Ishikawa (cell line): ENCODE measurements at regions not wholly inside any gene's neighbourhood (a gene's known extent, or its start where the extent isn't known, plus 50 kb on each side); places are given as distances from the start of the nearest gene placed in this dataset.

Experiments
- CEBPB ChIP-seq: IDR thresholded peaks from 2 replicates; pipeline ENCODE4 v1.6.1; 2012
- CREB1 ChIP-seq: IDR thresholded peaks from 2 replicates; pipeline ENCODE4 v1.6.1; 2012; ENCODE audit warnings: low read depth
- EGR1 ChIP-seq: IDR thresholded peaks from 2 replicates; pipeline ENCODE4 v1.6.1; 2012
- EP300 ChIP-seq: IDR thresholded peaks from 2 replicates; pipeline ENCODE4 v1.6.1; 2012; ENCODE audit warnings: borderline replicate concordance
- FOXM1 ChIP-seq: IDR thresholded peaks from 2 replicates; pipeline ENCODE4 v1.6.1; 2012; ENCODE audit warnings: low read depth, borderline replicate concordance
- MAX ChIP-seq: IDR thresholded peaks from 2 replicates; pipeline ENCODE4 v1.6.1; 2012
- NFIC ChIP-seq: IDR thresholded peaks from 2 replicates; pipeline ENCODE4 v1.6.1; 2012
- RAD21 ChIP-seq: IDR thresholded peaks from 2 replicates; pipeline ENCODE4 v1.6.1; 2012; ENCODE audit warnings: low read depth
- TAF1 ChIP-seq: IDR thresholded peaks from 2 replicates; pipeline ENCODE4 v1.6.1; 2012; ENCODE audit warnings: low read depth, mild to moderate bottlenecking
- TCF12 ChIP-seq: IDR thresholded peaks from 2 replicates; pipeline ENCODE4 v1.6.1; 2012; ENCODE audit warnings: low read depth
- TEAD4 ChIP-seq: IDR thresholded peaks from 2 replicates; pipeline ENCODE4 v1.6.1; 2012
- USF1 ChIP-seq: IDR thresholded peaks from 2 replicates; pipeline ENCODE4 v1.6.1; 2012
- YY1 ChIP-seq: IDR thresholded peaks from 2 replicates; pipeline ENCODE4 v1.6.1; 2012; ENCODE audit warnings: low read depth
- ZBTB7A ChIP-seq: IDR thresholded peaks from 2 replicates; pipeline ENCODE4 v1.6.1; 2012; ENCODE audit warnings: low read depth
- TF ChIP-seq, protein P1 (sequence below): IDR thresholded peaks from 2 replicates; pipeline ENCODE4 v1.6.1; 2012; ENCODE audit warnings: low read depth, mild to moderate bottlenecking

DNA sequence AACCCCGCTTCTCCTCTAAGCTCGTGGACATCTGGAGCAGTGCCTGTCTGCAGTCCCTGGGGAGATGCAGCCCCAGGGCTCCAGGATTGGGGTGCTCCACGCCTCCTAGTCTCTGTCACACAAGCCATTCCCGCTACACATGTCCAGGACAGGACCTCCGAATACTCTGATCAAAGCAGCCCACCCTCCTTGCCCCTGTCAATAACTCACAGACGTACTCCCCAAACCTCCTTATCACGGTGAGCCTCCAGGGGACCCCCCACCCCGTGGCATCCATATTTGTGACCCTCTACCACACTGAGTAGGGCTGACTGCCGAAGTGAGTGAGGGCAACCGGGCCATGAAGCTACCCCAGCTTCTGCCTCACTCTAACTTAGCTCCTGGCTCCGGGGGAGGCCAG is 727.7 kb downstream of the GALR1 start:
- TF ChIP-seq RAD21, result no peak
- no peak for TF ChIP-seq EGR1
- TF ChIP-seq USF1, result no peak
- TF ChIP-seq CEBPB, result no peak
- no peak for TF ChIP-seq TEAD4
- no peak for TF ChIP-seq EP300
- TF ChIP-seq, protein P1, sequence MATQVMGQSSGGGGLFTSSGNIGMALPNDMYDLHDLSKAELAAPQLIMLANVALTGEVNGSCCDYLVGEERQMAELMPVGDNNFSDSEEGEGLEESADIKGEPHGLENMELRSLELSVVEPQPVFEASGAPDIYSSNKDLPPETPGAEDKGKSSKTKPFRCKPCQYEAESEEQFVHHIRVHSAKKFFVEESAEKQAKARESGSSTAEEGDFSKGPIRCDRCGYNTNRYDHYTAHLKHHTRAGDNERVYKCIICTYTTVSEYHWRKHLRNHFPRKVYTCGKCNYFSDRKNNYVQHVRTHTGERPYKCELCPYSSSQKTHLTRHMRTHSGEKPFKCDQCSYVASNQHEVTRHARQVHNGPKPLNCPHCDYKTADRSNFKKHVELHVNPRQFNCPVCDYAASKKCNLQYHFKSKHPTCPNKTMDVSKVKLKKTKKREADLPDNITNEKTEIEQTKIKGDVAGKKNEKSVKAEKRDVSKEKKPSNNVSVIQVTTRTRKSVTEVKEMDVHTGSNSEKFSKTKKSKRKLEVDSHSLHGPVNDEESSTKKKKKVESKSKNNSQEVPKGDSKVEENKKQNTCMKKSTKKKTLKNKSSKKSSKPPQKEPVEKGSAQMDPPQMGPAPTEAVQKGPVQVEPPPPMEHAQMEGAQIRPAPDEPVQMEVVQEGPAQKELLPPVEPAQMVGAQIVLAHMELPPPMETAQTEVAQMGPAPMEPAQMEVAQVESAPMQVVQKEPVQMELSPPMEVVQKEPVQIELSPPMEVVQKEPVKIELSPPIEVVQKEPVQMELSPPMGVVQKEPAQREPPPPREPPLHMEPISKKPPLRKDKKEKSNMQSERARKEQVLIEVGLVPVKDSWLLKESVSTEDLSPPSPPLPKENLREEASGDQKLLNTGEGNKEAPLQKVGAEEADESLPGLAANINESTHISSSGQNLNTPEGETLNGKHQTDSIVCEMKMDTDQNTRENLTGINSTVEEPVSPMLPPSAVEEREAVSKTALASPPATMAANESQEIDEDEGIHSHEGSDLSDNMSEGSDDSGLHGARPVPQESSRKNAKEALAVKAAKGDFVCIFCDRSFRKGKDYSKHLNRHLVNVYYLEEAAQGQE, result no peak

DNA sequence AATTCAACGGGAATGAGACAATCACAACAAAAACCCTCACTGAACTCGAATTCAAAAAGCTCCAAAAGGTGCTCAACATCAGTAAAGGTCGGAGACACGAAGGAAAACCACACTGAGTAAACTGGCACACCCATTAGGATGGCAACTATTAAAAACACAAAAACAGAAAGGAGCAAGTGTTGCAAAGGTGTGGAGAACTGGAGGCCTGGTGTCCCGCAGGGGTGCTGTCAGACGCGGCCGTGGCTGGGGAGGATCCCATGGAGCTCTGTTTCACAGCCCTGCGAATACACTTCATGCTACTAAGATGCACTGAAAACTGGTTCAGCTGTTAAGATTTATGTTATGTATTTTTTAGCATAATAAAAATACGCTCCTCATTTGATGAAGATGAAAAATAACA is 730.6 kb downstream of the GALR1 start:
- TF ChIP-seq TCF12 (no peak), TEAD4 (no peak), FOXM1 (no peak), MAX (no peak), TAF1 (no peak), CEBPB (no peak), ZBTB7A (no peak)
- TF ChIP-seq, protein P1, result no peak

DNA sequence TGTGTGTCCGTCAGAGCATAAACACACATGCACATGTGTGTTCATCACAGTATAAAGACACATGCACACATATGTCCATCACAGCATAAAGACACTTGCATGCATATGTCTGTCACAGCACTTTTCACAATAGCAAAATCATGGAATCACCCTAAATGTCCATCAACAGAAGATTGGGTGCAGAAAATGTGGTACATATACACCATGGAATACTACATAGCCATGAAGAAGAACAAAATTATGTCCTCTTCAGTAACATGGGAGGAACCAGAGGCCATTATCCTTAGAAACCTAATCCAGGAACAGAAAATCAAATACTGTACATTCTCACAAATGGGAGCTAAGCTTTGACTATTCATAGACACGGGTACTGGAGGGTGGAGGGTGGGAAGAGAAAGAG is 732.2 kb downstream of the GALR1 start:
- no peak for TF ChIP-seq YY1
- TF ChIP-seq CEBPB, result no peak
- TF ChIP-seq USF1, result no peak
- no peak for TF ChIP-seq EP300
- TF ChIP-seq RAD21, result no peak
- TF ChIP-seq NFIC, result no peak
- no peak for TF ChIP-seq EGR1
- TF ChIP-seq FOXM1, result no peak

GRCh38 chr18:77983270-77983669 is 733.6 kb downstream of the GALR1 start:
- no peak for TF ChIP-seq CREB1
- TF ChIP-seq TAF1, result no peak
- TF ChIP-seq USF1, result no peak
- no peak for TF ChIP-seq EGR1
- no peak for TF ChIP-seq CEBPB
- no peak for TF ChIP-seq RAD21
- TF ChIP-seq, protein P1, result no peak
- TF ChIP-seq YY1, result no peak
- TF ChIP-seq ZBTB7A, result no peak
- TF ChIP-seq EP300, result no peak
- TF ChIP-seq TEAD4, result no peak
- TF ChIP-seq NFIC, result no peak
- TF ChIP-seq MAX, result no peak
- TF ChIP-seq TCF12, result no peak
- no peak for TF ChIP-seq FOXM1

DNA sequence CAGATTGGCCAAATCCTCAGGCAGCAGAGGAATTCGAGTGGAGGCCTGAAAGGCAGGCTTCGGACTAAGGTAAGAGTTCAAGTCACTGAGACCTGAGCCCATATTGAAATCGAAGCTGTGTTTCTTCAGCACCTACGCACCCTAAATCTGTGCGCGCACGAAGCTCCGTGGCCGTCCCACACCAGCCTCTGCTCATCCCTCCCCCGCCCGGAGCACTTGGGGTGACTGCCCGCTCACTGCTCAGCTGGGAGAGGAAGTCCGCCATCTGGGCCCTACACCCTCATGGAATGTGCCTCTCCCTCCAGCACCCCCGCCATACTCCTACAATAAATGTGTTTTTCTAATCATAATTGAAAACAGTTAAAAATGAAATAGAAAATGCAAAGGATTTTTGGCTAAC is 734.5 kb downstream of the GALR1 start:
- no peak for TF ChIP-seq TEAD4
- TF ChIP-seq FOXM1, result no peak
- TF ChIP-seq CREB1, result no peak
- no peak for TF ChIP-seq ZBTB7A
- TF ChIP-seq, protein P1, result no peak
- no peak for TF ChIP-seq YY1
- TF ChIP-seq RAD21, result no peak
- TF ChIP-seq TCF12, result no peak
- TF ChIP-seq USF1, result no peak
- TF ChIP-seq CEBPB, result no peak
- no peak for TF ChIP-seq NFIC
- no peak for TF ChIP-seq EP300
